Memory B cell (primary cell): ENCODE measurements at regions not wholly inside any gene's neighbourhood (a gene's known extent, or its start where the extent isn't known, plus 50 kb on each side); places are given as distances from the start of the nearest gene placed in this dataset.
"Not testable (repeated sequence)": the region's sequence is repeated elsewhere in the genome, so short reads cannot be mapped to it uniquely, and the experiment has no call there.

ENCODE experiments used
- ATAC-seq: fragments of 150-1000 bp; cut with Tn5 transposase; 2 replicates; pipeline ENCODE4 v1.10.0; 2021; ENCODE audit warnings: low read depth, mild to moderate bottlenecking, moderate library complexity
- DNase-seq, 2 donors: peaks; one replicate each; pipeline ENCODE4 v3.0.0; 2022; ENCODE audit warnings: low spot score in 2 of 2
- H3K27ac Mint-ChIP-seq: one replicate; pipeline ENCODE4 v1.8.0; 2022; ENCODE audit warnings: mild to moderate bottlenecking, moderate library complexity, mixed read lengths
- H3K27me3 Mint-ChIP-seq: one replicate; pipeline ENCODE4 v1.8.0; 2022; ENCODE audit warnings: mixed read lengths
- H3K36me3 Mint-ChIP-seq: one replicate; pipeline ENCODE4 v1.8.0; 2022; ENCODE audit warnings: mild to moderate bottlenecking, mixed read lengths
- H3K4me1 Mint-ChIP-seq: one replicate; pipeline ENCODE4 v1.8.0; 2022; ENCODE audit warnings: mixed read lengths
- H3K4me3 Mint-ChIP-seq: one replicate; pipeline ENCODE4 v1.8.0; 2022; ENCODE audit warnings: mild to moderate bottlenecking, moderate library complexity, mixed read lengths
- H3K9me3 Mint-ChIP-seq: one replicate; pipeline ENCODE4 v1.8.0; 2022; ENCODE audit warnings: mixed read lengths

DNA sequence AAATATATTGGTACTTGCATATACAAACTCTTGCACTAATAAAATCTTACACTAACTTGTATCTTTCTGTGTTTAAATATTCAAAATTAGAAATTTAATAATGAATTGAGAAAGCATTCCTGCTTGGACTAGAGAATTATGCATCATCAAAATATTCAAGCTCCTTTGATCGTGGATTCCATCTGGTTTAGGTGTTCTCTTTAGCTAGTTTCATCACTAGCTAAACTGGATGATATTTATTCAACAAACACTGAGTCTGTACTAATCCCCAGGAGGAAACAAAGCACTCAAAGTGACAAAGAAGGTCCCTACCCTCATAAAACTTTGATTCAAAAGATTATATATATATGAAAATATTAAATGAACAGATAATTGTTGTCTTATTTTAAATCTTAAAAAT lies 1360.9 kb upstream of the ALCAM start:
- no peaks in the 10 kb centered on the region for H3K9me3 Mint-ChIP-seq
- H3K27me3 Mint-ChIP-seq: no peaks in the 10 kb centered on the region
- no peak overlapping the region for H3K4me3 Mint-ChIP-seq
- no peak for DNase-seq
- H3K27ac Mint-ChIP-seq: no peak overlapping the region
- H3K4me1 Mint-ChIP-seq: no peaks in the 10 kb centered on the region
- H3K36me3 Mint-ChIP-seq: no peaks in the 10 kb centered on the region
- ATAC-seq: no peak

DNA sequence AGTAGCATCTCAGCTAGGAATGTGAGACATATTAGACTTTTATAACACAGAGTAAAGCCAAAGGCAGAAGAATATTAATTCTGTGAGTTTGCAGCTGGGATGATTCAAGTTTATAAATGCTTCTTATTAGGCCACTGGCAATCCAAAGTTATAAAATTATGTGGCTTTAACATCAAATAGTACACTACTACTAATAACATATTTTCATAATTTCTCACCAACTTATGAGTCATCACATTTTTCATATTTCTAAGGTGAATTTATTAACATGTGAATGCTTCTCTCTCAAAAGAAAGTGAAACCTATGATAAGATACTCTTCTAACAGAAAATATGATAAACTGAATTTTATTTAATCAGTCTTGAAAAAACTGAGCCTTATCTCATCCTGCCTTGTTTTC lies 1348.2 kb upstream of the ALCAM start:
- H3K36me3 Mint-ChIP-seq: no peaks in the 10 kb centered on the region

DNA sequence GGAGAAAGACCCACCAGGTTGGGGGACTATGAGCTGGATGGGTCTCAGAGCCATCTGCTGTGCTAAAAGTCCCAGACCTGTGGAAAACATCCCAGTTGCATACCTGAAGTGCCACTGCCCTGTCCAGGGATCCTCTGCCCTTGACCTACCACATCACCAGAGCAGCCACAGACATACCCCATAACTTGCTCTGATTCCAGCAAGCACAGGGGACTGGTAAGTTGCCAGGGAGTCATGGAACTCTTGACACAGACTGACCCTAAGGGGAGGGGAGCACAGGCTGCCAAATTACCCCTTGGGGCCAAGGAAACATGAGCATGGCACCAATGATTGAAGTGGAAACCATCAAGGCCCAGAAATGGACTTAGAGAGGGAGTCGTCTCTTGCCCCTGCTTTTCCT lies 1335.1 kb upstream of the ALCAM start:
- no peak for ATAC-seq
- H3K36me3 Mint-ChIP-seq: no peaks in the 10 kb centered on the region
- no peak overlapping the region for H3K27ac Mint-ChIP-seq
- H3K4me3 Mint-ChIP-seq: no peak overlapping the region
- H3K4me1 Mint-ChIP-seq: no peaks in the 10 kb centered on the region
- no peaks in the 10 kb centered on the region for H3K9me3 Mint-ChIP-seq
- H3K27me3 Mint-ChIP-seq: no peaks in the 10 kb centered on the region
- DNase-seq: no peak

More for the DNA sequence above, 1348.2 kb upstream of the ALCAM start:
- no peak overlapping the region for H3K27ac Mint-ChIP-seq
- H3K4me3 Mint-ChIP-seq: no peak overlapping the region
- no peaks in the 10 kb centered on the region for H3K4me1 Mint-ChIP-seq
- ATAC-seq: no peak
- no peaks in the 10 kb centered on the region for H3K27me3 Mint-ChIP-seq
- peaks cover 10% of the 10 kb centered on the region for H3K9me3 Mint-ChIP-seq
- DNase-seq: no peak

DNA sequence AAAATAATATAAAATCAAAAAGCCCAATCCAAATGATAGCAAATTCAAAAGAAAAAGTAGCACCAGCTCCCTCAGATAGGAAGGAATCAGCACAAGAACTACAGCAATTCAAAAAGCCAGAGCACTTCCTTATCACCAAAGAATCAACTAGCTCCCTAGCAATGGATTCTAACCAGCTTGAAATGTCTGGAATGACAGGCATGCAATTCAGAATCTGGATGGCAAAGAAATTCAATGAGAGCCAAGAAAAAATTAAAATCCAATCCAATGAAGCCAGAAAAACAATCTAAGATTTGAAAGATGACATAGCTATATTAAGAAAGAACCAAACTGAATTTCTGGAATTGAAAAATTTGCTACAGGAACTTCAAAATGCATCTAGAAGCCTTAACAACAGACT lies 1334.4 kb upstream of the ALCAM start:
- Mint-ChIP-seq H3K4me1 (no peaks in the 10 kb centered on the region), H3K4me3 (no peak overlapping the region), H3K9me3 (no peaks in the 10 kb centered on the region), H3K27ac (no peak overlapping the region), H3K36me3 (no peaks in the 10 kb centered on the region), H3K27me3 (no peaks in the 10 kb centered on the region)
- DNase-seq: no peak
- no peak for ATAC-seq

DNA sequence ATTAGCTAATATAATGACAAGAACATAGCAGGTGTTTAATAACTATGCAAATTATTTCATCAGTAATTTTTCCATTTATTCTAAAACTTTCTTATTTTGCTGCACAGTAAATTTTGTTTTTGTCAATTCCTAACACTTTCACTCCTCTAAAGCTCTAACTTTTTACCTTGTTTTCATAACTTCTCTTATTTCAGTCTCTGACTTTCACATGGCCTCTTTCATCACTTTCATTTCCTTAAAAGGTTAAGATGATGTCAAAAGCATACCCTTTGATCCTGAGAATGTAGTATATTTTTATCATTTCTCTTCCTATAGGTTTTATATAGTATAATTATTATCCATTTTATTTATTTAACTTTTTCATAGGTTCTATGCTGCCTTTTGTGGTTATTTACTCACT lies 1325.8 kb upstream of the ALCAM start:
- H3K4me3 Mint-ChIP-seq: no peak overlapping the region
- no peaks in the 10 kb centered on the region for H3K27me3 Mint-ChIP-seq
- no peak for DNase-seq
- H3K27ac Mint-ChIP-seq: no peak overlapping the region
- H3K36me3 Mint-ChIP-seq: no peaks in the 10 kb centered on the region
- ATAC-seq: peak; percentile 61
- H3K4me1 Mint-ChIP-seq: peaks cover 3% of the 10 kb centered on the region
- H3K9me3 Mint-ChIP-seq: peaks cover 2% of the 10 kb centered on the region

DNA sequence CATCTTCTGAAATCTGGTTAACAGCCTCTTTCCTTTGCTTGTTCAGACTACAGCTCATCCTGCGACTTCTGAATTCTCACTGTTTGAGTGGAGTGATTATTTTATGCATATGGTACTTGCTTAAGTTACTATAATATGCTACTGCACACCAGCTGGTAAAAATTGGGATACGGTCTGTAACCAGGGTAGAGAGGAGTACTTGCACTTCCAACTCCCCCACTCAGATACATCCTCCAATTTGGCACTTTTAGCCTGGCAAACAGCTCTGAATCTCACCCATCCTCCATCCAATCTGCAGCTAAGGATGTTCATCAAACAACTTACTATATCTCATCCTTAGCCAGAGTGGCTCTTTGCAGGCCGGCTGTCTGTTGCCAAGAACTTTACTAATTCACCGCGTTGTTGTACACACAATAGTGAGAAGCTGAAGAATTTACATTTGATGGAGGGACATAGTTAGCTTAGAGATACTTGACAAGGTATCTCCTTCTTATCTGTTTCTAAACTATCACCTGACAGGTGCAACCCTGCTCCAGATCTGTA lies 1323.6 kb upstream of the ALCAM start:
- DNase-seq, H3K36me3 Mint-ChIP-seq, H3K27ac Mint-ChIP-seq, H3K4me1 Mint-ChIP-seq, H3K27me3 Mint-ChIP-seq, H3K9me3 Mint-ChIP-seq, ATAC-seq, H3K4me3 Mint-ChIP-seq: not testable (repeated sequence)

DNA sequence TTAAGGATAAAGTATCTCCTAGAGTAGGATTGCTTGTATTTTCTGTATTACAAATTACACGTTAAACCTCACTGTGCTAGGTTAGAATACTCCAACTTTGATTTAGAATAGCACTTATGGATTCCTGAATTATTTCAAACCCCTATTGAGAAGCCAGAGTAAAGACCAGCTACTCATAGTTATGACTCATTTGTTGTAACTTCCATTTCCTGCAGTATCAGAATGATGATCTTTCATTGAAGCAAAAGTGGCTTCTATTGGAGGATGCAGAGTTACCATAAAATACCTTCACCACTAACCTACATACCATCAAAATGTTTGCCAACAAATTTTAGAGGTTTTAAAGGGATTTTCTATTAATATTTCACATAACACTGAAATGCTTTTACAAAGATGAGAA lies 1322.7 kb upstream of the ALCAM start:
- no peaks in the 10 kb centered on the region for H3K9me3 Mint-ChIP-seq
- ATAC-seq: no peak
- peaks cover 3% of the 10 kb centered on the region for H3K4me1 Mint-ChIP-seq
- no peak overlapping the region for H3K27ac Mint-ChIP-seq
- no peak overlapping the region for H3K4me3 Mint-ChIP-seq
- no peak for DNase-seq
- peaks cover 2% of the 10 kb centered on the region for H3K27me3 Mint-ChIP-seq
- H3K36me3 Mint-ChIP-seq: no peaks in the 10 kb centered on the region

DNA sequence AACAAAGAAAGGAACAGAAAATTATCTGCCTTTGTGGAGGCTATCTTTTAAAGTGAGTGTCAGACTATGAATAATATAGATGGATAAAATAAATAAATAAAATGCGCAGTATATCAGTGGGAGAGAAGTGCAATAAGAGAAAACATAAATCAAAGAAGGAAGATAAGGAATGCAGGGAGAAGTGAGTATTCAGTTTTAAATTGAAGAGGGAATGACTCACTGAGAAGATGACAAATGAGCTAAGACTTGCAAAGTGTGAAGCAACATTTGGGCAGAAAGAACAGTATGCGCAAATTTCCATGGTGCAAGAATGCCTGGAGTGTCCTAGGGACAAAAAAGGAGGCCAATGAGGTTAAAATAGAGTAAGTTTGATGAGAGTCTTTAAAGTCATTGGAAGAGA lies 1300.1 kb upstream of the ALCAM start:
- DNase-seq: no peak
- Mint-ChIP-seq H3K27me3 (no peaks in the 10 kb centered on the region), H3K27ac (no peak overlapping the region), H3K9me3 (no peaks in the 10 kb centered on the region), H3K4me1 (no peaks in the 10 kb centered on the region), H3K36me3 (no peaks in the 10 kb centered on the region), H3K4me3 (no peak overlapping the region)
- ATAC-seq: no peak

DNA sequence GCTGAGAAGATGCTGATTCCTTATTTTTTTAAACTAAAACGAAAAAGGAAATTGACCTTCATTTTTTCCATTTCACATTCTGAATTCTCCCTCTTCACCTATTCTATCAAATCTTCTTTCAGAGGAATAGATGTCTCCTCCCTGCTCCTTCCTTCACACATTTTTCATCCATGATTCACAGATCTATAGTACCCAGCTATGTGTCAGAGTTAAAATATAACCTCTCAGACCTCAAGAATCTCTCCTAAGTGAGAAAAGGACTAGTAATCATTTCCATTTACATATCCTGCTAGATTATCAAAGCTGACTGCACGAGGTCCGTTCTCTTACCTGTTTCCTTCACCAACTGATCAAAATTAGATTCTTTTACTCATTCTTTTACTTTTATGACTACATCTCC lies 1297.6 kb upstream of the ALCAM start:
- H3K27ac Mint-ChIP-seq: no peak overlapping the region
- H3K4me3 Mint-ChIP-seq: no peak overlapping the region
- H3K27me3 Mint-ChIP-seq: no peaks in the 10 kb centered on the region
- no peaks in the 10 kb centered on the region for H3K4me1 Mint-ChIP-seq
- H3K36me3 Mint-ChIP-seq: no peaks in the 10 kb centered on the region
- no peak for ATAC-seq
- no peaks in the 10 kb centered on the region for H3K9me3 Mint-ChIP-seq
- no peak for DNase-seq

DNA sequence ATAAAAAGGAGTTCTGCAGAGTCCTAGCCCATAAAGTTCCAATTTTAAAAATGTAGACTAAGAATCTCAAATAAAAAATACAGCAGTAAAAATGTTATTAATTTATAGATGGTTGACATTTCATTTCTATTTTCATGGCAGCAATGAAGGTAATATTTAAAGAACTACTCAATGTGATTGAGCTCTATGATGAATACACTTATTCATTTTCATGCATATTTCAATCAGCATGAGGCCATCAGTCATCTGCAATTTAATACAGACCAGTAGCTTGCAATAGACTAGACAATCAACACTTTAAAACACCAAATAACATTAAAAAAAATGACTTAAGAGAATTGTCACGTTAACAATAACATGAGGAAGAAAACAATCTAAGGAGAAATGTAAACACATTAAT lies 1295.8 kb upstream of the ALCAM start:
- no peaks in the 10 kb centered on the region for H3K36me3 Mint-ChIP-seq
- H3K27me3 Mint-ChIP-seq: no peaks in the 10 kb centered on the region
- H3K4me1 Mint-ChIP-seq: no peaks in the 10 kb centered on the region
- DNase-seq: no peak
- H3K27ac Mint-ChIP-seq: no peak overlapping the region
- ATAC-seq: no peak
- no peak overlapping the region for H3K4me3 Mint-ChIP-seq
- H3K9me3 Mint-ChIP-seq: no peaks in the 10 kb centered on the region

DNA sequence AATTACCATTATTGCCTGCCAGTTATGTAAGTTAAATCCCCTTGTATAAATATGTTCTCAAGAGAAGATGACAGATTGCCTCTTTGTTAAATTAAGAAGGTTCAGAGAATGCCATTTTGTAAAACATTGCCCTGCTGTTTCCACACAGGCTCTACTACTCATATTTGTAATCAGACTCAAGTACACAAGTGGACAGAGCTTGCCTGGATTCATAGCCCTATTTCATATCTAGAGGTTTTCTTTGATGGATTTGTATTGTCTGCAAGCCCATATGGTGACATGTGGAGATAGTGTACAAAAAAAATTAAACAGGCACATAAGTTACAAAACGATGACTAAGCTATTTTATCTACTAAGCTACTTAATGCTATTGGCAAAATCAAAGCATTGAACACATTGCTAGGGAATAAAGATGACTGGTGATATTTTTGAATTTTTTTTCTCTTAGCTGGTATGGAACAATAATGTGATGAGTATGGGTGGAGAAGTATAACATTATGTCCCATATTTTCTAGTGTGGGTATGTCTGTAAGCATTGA lies 1286.6 kb upstream of the ALCAM start:
- Mint-ChIP-seq H3K27me3 (peaks cover 2% of the 10 kb centered on the region), H3K27ac (no peak overlapping the region), H3K4me3 (no peak overlapping the region), H3K36me3 (no peaks in the 10 kb centered on the region), H3K4me1 (no peaks in the 10 kb centered on the region), H3K9me3 (peaks cover 1% of the 10 kb centered on the region)
- ATAC-seq: no peak
- no peak for DNase-seq

DNA sequence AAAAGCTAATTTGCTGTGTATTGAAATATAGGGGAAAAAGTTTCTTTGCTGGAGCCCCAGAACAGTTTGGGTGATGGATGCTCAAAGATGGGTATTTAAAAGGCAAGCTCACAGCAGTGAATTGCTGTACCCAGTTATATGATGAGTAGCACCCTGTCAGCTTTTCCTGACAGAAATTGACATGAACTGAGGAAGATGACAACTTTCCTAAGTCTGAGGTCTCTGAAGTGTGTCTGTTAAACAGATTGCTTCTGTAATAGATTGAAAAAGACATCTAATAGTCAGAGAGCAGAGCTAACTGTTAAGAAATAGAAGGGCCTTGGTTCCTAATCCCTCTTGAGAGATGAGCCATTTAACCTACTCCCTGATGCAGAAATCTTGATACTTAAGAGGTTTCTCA lies 1278.0 kb upstream of the ALCAM start:
- ATAC-seq (no peak), DNase-seq (no peak)
- no peaks in the 10 kb centered on the region for H3K4me1 Mint-ChIP-seq
- H3K36me3 Mint-ChIP-seq: no peaks in the 10 kb centered on the region
- H3K9me3 Mint-ChIP-seq: peaks cover 8% of the 10 kb centered on the region
- no peak overlapping the region for H3K4me3 Mint-ChIP-seq
- H3K27ac Mint-ChIP-seq: no peak overlapping the region
- no peaks in the 10 kb centered on the region for H3K27me3 Mint-ChIP-seq

DNA sequence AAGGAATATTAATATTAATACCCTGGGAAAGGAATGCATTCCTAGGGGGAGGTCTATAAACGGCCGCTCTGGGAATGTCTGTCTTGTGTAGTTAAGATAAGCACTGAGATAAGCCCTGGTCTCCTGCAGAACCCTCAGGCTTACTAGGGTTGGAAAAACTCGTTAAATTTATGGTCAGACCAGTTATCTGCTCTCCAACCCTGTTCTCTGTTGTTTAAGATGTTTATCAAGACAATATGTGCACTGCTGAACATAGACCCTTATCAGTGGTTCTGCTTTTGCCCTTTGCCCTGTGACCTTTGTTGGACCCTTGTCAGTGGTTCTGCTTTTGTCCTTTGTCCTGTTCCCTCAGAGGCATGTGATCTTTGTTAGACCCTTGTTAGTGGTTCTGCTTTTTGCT lies 1276.7 kb upstream of the ALCAM start:
- not testable (repeated sequence) for DNase-seq, H3K27me3 Mint-ChIP-seq, H3K4me3 Mint-ChIP-seq, H3K36me3 Mint-ChIP-seq, H3K27ac Mint-ChIP-seq, ATAC-seq, H3K9me3 Mint-ChIP-seq, H3K4me1 Mint-ChIP-seq

DNA sequence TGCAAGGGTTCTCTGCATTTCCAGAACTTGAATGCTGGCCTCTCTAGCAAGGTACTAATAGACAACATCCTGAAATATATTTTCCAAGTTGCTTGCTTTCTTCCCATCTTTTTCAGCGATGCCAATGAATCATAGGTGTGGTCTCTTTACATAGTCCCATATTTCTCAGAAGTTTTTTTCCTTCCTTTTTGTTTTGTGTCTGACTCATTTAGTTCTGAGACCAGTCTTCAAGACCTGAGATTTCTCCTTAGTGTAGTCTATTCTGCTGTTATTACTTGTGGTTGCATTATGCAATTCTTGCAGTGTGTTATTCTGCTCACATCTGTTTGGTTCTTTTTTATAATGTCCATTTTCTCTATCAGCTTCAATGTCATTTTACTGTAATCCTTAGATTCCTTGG lies 1265.0 kb upstream of the ALCAM start:
- DNase-seq (no peak), ATAC-seq (no peak)
- Mint-ChIP-seq H3K4me3 (no peak overlapping the region), H3K27ac (no peak overlapping the region), H3K4me1 (peaks cover 4% of the 10 kb centered on the region), H3K9me3 (no peaks in the 10 kb centered on the region), H3K27me3 (no peaks in the 10 kb centered on the region), H3K36me3 (no peaks in the 10 kb centered on the region)

DNA sequence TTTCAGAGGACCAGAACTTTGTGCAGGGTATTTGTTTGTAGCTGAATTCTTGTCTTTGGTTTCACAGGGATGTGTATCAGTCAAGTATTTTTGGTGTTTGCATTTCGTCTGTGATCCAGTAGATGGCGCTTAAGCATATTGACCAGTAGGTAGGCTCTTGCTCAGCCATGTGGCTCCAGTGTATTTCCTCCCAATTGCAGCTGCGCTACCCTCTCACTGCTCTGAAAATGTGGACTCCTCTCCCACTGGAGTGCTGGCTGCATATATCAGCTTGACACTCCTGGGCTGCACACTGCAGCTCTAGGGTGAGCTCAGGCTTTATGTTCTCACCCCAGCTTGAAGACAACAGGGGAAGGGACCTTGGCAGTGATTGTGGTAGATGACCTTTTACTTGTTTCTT lies 1264.3 kb upstream of the ALCAM start:
- Mint-ChIP-seq H3K36me3 (no peaks in the 10 kb centered on the region), H3K9me3 (no peaks in the 10 kb centered on the region), H3K4me1 (peaks cover 4% of the 10 kb centered on the region), H3K27ac (no peak overlapping the region), H3K4me3 (no peak overlapping the region), H3K27me3 (no peaks in the 10 kb centered on the region)
- DNase-seq (peak in 1 of 2 donors; percentile 48), ATAC-seq (peak; percentile 90)
